GM19025 (cell line): ENCODE measurements at regions not wholly inside any gene's neighbourhood (a gene's known extent, or its start where the extent isn't known, plus 50 kb on each side); places are given as distances from the start of the nearest gene placed in this dataset.

ENCODE experiments used
- ATAC-seq: cut with Tn5 transposase; IDR thresholded peaks from one replicate; pipeline ENCODE4 v1.9.1; 2021; ENCODE audit warnings: mild to moderate bottlenecking, low read depth, moderate library complexity; ENCODE audit not compliant: unreplicated experiment

GRCh38 chr4:136343340-136343739 lies 1189.0 kb downstream of the PCDH18 start:
- ATAC-seq, result no peak

GRCh38 chr4:136342666-136343065 lies 1189.6 kb downstream of the PCDH18 start:
- no peak for ATAC-seq

- no peak for ATAC-seq
Measured at GRCh38 chr4:136337216-136337615, 1195.1 kb downstream of the PCDH18 start.

GRCh38 chr4:136336479-136336878 lies 1195.8 kb downstream of the PCDH18 start:
- no peak for ATAC-seq

- no peak for ATAC-seq
Measured at GRCh38 chr4:136329042-136329662, 1203.1 kb downstream of the PCDH18 start.

GRCh38 chr4:136328131-136328530 lies 1204.2 kb downstream of the PCDH18 start:
- no peak for ATAC-seq

GRCh38 chr4:136320465-136320813 lies 1211.9 kb downstream of the PCDH18 start:
- no peak for ATAC-seq

- ATAC-seq, result no peak
Measured at GRCh38 chr4:136319789-136320464, 1212.4 kb downstream of the PCDH18 start.

- no peak for ATAC-seq
Measured at GRCh38 chr4:136316961-136317360, 1215.3 kb downstream of the PCDH18 start.

- no peak for ATAC-seq
Measured at GRCh38 chr4:136314686-136315085, 1217.6 kb downstream of the PCDH18 start.

- no peak for ATAC-seq
Measured at GRCh38 chr4:136311774-136312173, 1220.5 kb downstream of the PCDH18 start.

GRCh38 chr4:136307765-136308164 lies 1224.5 kb downstream of the PCDH18 start:
- ATAC-seq, result no peak

- ATAC-seq, result no peak
Measured at GRCh38 chr4:136306361-136306760, 1225.9 kb downstream of the PCDH18 start.

- no peak for ATAC-seq
Measured at GRCh38 chr4:136302566-136302965, 1229.7 kb downstream of the PCDH18 start.

- no peak for ATAC-seq
Measured at GRCh38 chr4:136301749-136302495, 1230.4 kb downstream of the PCDH18 start.

- no peak for ATAC-seq
Measured at GRCh38 chr4:136283977-136284376, 1248.3 kb downstream of the PCDH18 start.

GRCh38 chr4:136281889-136282288 lies 1250.4 kb downstream of the PCDH18 start:
- no peak for ATAC-seq

- ATAC-seq, result no peak
Measured at GRCh38 chr4:136281307-136281706, 1251.0 kb downstream of the PCDH18 start.

GRCh38 chr4:136277741-136278140 lies 1254.6 kb downstream of the PCDH18 start:
- no peak for ATAC-seq

GRCh38 chr4:136246876-136247275 lies 1285.4 kb downstream of the PCDH18 start:
- no peak for ATAC-seq

GRCh38 chr4:136241221-136241986 lies 1290.9 kb downstream of the PCDH18 start:
- ATAC-seq, result no peak
